ENCODE measurements at regions not wholly inside any gene's neighbourhood (a gene's known extent, or its start where the extent isn't known, plus 50 kb on each side); places are given as distances from the start of the nearest gene placed in this dataset.

- Histone ChIP-seq H3K36me3 (no peaks in the 10 kb centered on the region), H3K27me3 (no peaks in the 10 kb centered on the region), H3K27ac (no peak overlapping the region), H3K9me3 (no peaks in the 10 kb centered on the region), H3K4me1 (no peaks in the 10 kb centered on the region), H3K4me3 (no peak overlapping the region)
- intact Hi-C loops (cut with DNase I): no loop called here
- DNase-seq: no peak
- ATAC-seq: no peak
- TF ChIP-seq, protein P1, sequence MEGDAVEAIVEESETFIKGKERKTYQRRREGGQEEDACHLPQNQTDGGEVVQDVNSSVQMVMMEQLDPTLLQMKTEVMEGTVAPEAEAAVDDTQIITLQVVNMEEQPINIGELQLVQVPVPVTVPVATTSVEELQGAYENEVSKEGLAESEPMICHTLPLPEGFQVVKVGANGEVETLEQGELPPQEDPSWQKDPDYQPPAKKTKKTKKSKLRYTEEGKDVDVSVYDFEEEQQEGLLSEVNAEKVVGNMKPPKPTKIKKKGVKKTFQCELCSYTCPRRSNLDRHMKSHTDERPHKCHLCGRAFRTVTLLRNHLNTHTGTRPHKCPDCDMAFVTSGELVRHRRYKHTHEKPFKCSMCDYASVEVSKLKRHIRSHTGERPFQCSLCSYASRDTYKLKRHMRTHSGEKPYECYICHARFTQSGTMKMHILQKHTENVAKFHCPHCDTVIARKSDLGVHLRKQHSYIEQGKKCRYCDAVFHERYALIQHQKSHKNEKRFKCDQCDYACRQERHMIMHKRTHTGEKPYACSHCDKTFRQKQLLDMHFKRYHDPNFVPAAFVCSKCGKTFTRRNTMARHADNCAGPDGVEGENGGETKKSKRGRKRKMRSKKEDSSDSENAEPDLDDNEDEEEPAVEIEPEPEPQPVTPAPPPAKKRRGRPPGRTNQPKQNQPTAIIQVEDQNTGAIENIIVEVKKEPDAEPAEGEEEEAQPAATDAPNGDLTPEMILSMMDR (IDR thresholded peaks at IDR 0.05): no peak
Observed at GRCh38 chr4:133929531-133930239, 271.9 kb downstream of the PABPC4L start.

DNA sequence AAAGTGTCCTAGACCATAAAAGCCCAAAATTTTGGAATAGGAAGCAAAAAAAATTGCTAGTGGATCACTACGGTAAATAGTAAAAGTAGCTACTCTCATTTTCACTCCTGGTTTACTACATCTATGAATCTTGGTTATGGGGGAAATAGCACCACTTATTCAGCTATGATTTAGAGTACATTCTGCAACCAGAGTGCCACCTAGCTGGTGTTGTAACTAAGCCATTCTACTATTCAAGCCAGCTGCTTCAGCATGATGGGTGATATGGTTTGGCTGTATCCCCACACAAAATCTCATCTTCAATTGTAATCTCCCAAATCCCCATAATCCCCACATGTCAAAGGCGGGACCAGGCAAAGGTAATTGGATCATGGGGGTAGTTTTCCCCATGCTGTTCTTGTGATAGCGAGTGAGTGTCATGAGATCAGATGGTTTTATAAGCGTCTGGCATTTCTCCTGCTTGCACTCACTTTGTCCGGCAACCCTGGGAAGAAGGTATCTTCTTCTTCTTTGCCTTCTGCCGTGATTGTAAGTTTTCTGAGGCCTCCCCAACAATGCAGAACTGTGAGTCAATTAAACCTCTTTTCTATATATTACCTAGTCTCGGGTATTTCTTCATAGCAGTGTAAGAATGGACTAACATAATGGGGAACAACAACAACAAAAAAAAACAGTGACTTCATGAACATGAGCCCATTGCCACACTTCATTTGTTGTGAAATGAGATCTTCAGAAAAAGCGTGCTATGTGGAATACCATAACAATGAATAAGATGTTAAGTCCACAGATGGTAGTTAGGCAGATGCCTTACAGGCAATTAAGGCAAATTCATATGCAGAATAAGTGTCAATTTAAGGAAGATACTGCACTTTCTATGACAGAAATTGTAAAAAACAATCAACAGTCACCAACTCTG lies 280.1 kb downstream of the PABPC4L start:
- Histone ChIP-seq H3K4me1 (no peaks in the 10 kb centered on the region), H3K9me3 (peaks cover 0 to 8% of the 10 kb centered on the region in 2 donors), H3K27ac (no peak overlapping the region), H3K4me3 (no peak overlapping the region), H3K27me3 (no peaks in the 10 kb centered on the region), H3K36me3 (no peaks in the 10 kb centered on the region)
- ATAC-seq: no peak
- intact Hi-C loops (cut with DNase I): no loop called here
- peak in 1 of 4 donors; percentile 1 for DNase-seq
- TF ChIP-seq, protein P1 (IDR thresholded peaks at IDR 0.05): no peak

GRCh38 chr4:133920236-133920635 lies 281.4 kb downstream of the PABPC4L start:
- ATAC-seq: no peak
- Histone ChIP-seq H3K4me3 (no peak overlapping the region), H3K4me1 (no peaks in the 10 kb centered on the region), H3K27ac (no peak overlapping the region), H3K9me3 (peaks cover 0 to 8% of the 10 kb centered on the region in 2 donors), H3K27me3 (no peaks in the 10 kb centered on the region), H3K36me3 (no peaks in the 10 kb centered on the region)
- TF ChIP-seq, protein P1 (IDR thresholded peaks at IDR 0.05): no peak
- DNase-seq: no peak
- intact Hi-C loops (cut with DNase I): no loop called here

- intact Hi-C loops (cut with DNase I): no loop called here
- ATAC-seq (no peak), DNase-seq (no peak)
- Histone ChIP-seq H3K4me1 (no peaks in the 10 kb centered on the region), H3K4me3 (no peak overlapping the region), H3K27me3 (no peaks in the 10 kb centered on the region), H3K36me3 (no peaks in the 10 kb centered on the region), H3K27ac (no peak overlapping the region), H3K9me3 (peaks cover 0 to 8% of the 10 kb centered on the region in 2 donors)
- TF ChIP-seq, protein P1 (IDR thresholded peaks at IDR 0.05): no peak
Observed at GRCh38 chr4:133910165-133910564, 291.4 kb downstream of the PABPC4L start.

GRCh38 chr4:133903029-133903428 lies 298.6 kb downstream of the PABPC4L start:
- ATAC-seq: no peak

More at GRCh38 chr4:133903029-133903428, 298.6 kb downstream of the PABPC4L start:
- no peaks in the 10 kb centered on the region for H3K36me3 ChIP-seq
- H3K4me3 ChIP-seq: no peak overlapping the region
- TF ChIP-seq, protein P1 (IDR thresholded peaks at IDR 0.05): no peak
- intact Hi-C loops (cut with DNase I): no loop called here
- H3K27me3 ChIP-seq: no peaks in the 10 kb centered on the region
- H3K4me1 ChIP-seq: no peaks in the 10 kb centered on the region
- DNase-seq: no peak
- H3K9me3 ChIP-seq: no peaks in the 10 kb centered on the region
- H3K27ac ChIP-seq: no peak overlapping the region
